HFFc6 (cell line): ENCODE measurements at regions not wholly inside any gene's neighbourhood (a gene's known extent, or its start where the extent isn't known, plus 50 kb on each side); places are given as distances from the start of the nearest gene placed in this dataset.

Experiments used
- DNase-seq: peaks from one replicate; pipeline ENCODE4 v3.0.0-alpha.2; 2018
- H3K27ac Mint-ChIP-seq: 2 replicates; pipeline ENCODE4 v1.8.0; 2020; ENCODE audit warnings: mild to moderate bottlenecking, mixed read lengths
- H3K27me3 Mint-ChIP-seq: 2 replicates; pipeline ENCODE4 v1.8.0; 2021; ENCODE audit warnings: mild to moderate bottlenecking, moderate library complexity, mixed read lengths; ENCODE audit not compliant: insufficient read depth
- H3K36me3 Mint-ChIP-seq: 2 replicates; pipeline ENCODE4 v1.8.0; 2021; ENCODE audit warnings: low read depth, mixed read lengths
- H3K4me1 Mint-ChIP-seq: 2 replicates; pipeline ENCODE4 v1.8.0; 2020; ENCODE audit warnings: low read depth, mixed read lengths
- H3K4me3 Mint-ChIP-seq: 2 replicates; pipeline ENCODE4 v1.8.0; 2020; ENCODE audit warnings: mild to moderate bottlenecking, moderate library complexity, mixed read lengths
- H3K9me3 Mint-ChIP-seq: 2 replicates; pipeline ENCODE4 v1.8.0; 2020; ENCODE audit warnings: mild to moderate bottlenecking, mixed read lengths
- TF ChIP-seq, protein P1 (sequence below): fragments of 200-600 bp; sonication (generic); IDR thresholded peaks from 2 replicates; pipeline ENCODE4 v1.5.0; 2021; ENCODE audit warnings: antibody characterized with exemption, mild to moderate bottlenecking

GRCh38 chr11:16418428-16419097 is 62.2 kb upstream of the SOX6 start:
- no peak overlapping the region for H3K4me3 Mint-ChIP-seq
- H3K4me1 Mint-ChIP-seq: no peaks in the 10 kb centered on the region
- H3K27me3 Mint-ChIP-seq: no peaks in the 10 kb centered on the region
- H3K36me3 Mint-ChIP-seq: no peaks in the 10 kb centered on the region
- H3K9me3 Mint-ChIP-seq: peaks cover 15% of the 10 kb centered on the region
- TF ChIP-seq, protein P1, sequence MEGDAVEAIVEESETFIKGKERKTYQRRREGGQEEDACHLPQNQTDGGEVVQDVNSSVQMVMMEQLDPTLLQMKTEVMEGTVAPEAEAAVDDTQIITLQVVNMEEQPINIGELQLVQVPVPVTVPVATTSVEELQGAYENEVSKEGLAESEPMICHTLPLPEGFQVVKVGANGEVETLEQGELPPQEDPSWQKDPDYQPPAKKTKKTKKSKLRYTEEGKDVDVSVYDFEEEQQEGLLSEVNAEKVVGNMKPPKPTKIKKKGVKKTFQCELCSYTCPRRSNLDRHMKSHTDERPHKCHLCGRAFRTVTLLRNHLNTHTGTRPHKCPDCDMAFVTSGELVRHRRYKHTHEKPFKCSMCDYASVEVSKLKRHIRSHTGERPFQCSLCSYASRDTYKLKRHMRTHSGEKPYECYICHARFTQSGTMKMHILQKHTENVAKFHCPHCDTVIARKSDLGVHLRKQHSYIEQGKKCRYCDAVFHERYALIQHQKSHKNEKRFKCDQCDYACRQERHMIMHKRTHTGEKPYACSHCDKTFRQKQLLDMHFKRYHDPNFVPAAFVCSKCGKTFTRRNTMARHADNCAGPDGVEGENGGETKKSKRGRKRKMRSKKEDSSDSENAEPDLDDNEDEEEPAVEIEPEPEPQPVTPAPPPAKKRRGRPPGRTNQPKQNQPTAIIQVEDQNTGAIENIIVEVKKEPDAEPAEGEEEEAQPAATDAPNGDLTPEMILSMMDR: no peak
- no peak overlapping the region for H3K27ac Mint-ChIP-seq
- no peak for DNase-seq

DNA sequence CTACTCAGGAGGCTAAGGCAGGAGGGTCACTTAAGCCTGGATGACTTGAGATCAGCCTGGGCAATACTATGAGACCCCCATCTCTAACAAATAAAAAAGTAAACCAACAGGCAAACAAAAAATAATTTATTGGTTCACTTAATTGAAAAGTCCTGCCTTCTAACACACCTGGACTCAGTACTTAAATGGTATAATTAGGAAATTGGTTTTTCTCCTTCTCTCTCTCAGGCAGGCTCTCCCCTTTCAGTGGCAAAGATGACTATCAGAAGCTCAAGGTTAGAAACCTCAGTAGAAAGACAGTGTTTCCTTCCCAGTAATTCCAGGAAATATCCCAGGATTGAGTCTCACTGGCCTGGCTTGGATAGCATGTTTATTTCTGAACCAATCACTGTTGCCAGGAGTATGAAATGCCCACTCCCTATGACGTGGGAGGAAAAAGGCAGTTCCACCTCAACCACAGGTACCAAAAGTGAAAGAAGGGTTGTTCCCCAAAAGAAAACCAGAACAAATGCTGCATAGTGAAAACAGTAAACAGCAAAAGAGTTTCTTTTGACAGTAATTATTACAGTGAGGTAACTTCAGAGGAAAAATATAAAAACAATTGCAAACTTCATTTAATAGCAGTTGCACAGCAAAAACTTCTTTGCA is 56.3 kb upstream of the SOX6 start:
- Mint-ChIP-seq H3K27ac (no peak overlapping the region), H3K27me3 (peaks cover 3% of the 10 kb centered on the region; the same call in 1 of the 2 replicates), H3K4me3 (no peak overlapping the region), H3K9me3 (peaks cover 16% of the 10 kb centered on the region; the same call in 1 of the 2 replicates), H3K4me1 (no peaks in the 10 kb centered on the region), H3K36me3 (no peaks in the 10 kb centered on the region)
- TF ChIP-seq, protein P1: no peak
- no peak for DNase-seq

- H3K9me3 Mint-ChIP-seq: peaks cover 12% of the 10 kb centered on the region; the same call in 1 of the 2 replicates
- no peak for DNase-seq
- no peak overlapping the region for H3K4me3 Mint-ChIP-seq
- H3K27ac Mint-ChIP-seq: no peak overlapping the region
- no peaks in the 10 kb centered on the region for H3K36me3 Mint-ChIP-seq
- TF ChIP-seq, protein P1: no peak
- peaks cover 3% of the 10 kb centered on the region; the same call in 1 of the 2 replicates for H3K27me3 Mint-ChIP-seq
- no peaks in the 10 kb centered on the region for H3K4me1 Mint-ChIP-seq
These were observed 54.1 kb upstream of the SOX6 start for GRCh38 chr11:16410479-16410878.

- Mint-ChIP-seq H3K4me1 (no peaks in the 10 kb centered on the region), H3K4me3 (no peak overlapping the region), H3K27ac (no peak overlapping the region), H3K36me3 (no peaks in the 10 kb centered on the region), H3K9me3 (peaks cover 8% of the 10 kb centered on the region; the same call in 1 of the 2 replicates), H3K27me3 (peaks cover 3% of the 10 kb centered on the region; the same call in 1 of the 2 replicates)
- DNase-seq: no peak
- TF ChIP-seq, protein P1: no peak
These were observed 52.3 kb upstream of the SOX6 start for GRCh38 chr11:16408619-16409018.

DNA sequence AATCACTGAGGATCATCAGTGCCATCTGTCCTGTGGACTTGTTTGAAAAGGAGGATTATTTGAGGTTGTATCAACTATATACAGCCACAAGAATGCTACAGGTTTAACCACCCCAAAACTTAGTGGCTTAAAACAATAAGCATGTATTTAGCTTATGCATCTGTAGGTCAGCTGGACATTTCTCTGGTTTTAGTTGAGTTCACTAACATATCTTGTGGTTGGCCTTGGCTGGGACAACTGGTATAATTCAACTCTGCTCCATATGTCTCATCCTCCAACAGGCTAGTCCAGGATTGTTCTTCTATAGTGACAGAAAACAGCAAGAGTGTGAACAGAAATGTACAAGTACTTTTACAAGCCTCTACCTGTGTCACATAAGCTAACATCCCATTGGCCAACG is 49.9 kb upstream of the SOX6 start:
- no peak for DNase-seq
- no peaks in the 10 kb centered on the region; the same call in 1 of the 2 replicates for H3K4me1 Mint-ChIP-seq
- H3K27ac Mint-ChIP-seq: no peak overlapping the region
- TF ChIP-seq, protein P1: no peak
- H3K36me3 Mint-ChIP-seq: no peaks in the 10 kb centered on the region
- peaks cover 5% of the 10 kb centered on the region; the same call in 1 of the 2 replicates for H3K9me3 Mint-ChIP-seq
- no peak overlapping the region for H3K4me3 Mint-ChIP-seq
- H3K27me3 Mint-ChIP-seq: peaks cover 3% of the 10 kb centered on the region; the same call in 1 of the 2 replicates
